ENCODE measurements at regions not wholly inside any gene's neighbourhood (a gene's known extent, or its start where the extent isn't known, plus 50 kb on each side); places are given as distances from the start of the nearest gene placed in this dataset.
"Not testable (repeated sequence)": the region's sequence is repeated elsewhere in the genome, so short reads cannot be mapped to it uniquely, and the experiment has no call there.

DNA sequence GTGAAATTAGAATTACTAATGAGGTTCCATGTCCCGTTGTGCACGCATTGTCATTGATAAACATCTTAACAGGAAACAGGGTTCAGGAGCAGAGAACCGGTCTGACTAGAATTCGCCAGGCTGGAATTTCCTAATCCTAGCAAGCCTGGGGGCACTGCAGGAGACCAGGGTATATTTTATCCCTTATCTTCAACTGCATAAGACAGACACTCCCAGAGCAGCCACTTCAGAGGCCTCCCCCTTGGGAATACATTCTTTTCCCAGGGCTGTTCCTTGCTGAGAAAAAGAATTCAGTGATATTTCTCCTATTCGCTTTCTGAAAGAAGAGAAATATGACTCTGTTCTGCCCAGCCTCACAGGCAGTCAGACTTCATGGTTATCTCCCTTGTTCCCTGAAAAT is 416.6 kb upstream of the HTR2C start:
- TF ChIP-seq, protein P1, sequence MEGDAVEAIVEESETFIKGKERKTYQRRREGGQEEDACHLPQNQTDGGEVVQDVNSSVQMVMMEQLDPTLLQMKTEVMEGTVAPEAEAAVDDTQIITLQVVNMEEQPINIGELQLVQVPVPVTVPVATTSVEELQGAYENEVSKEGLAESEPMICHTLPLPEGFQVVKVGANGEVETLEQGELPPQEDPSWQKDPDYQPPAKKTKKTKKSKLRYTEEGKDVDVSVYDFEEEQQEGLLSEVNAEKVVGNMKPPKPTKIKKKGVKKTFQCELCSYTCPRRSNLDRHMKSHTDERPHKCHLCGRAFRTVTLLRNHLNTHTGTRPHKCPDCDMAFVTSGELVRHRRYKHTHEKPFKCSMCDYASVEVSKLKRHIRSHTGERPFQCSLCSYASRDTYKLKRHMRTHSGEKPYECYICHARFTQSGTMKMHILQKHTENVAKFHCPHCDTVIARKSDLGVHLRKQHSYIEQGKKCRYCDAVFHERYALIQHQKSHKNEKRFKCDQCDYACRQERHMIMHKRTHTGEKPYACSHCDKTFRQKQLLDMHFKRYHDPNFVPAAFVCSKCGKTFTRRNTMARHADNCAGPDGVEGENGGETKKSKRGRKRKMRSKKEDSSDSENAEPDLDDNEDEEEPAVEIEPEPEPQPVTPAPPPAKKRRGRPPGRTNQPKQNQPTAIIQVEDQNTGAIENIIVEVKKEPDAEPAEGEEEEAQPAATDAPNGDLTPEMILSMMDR (IDR thresholded peaks at IDR 0.05; ENCODE audit: low read length): not testable (repeated sequence)
- TF ChIP-seq EZH2 (IDR thresholded peaks at IDR 0.05; ENCODE audit: borderline replicate concordance, low read length): not testable (repeated sequence)

All from OCI-LY1 (cell line).